B cell (primary cell): ENCODE measurements at regions not wholly inside any gene's neighbourhood (a gene's known extent, or its start where the extent isn't known, plus 50 kb on each side); places are given as distances from the start of the nearest gene placed in this dataset.

Experiments
- ATAC-seq: fragments of 200-7000 bp; cut with Tn5 transposase; one replicate; pipeline ENCODE4 v1.10.0; 2021; ENCODE audit warnings: low read depth, mild to moderate bottlenecking, moderate number of reproducible peaks, moderate library complexity
- CTCF ChIA-PET: fragments of 350-600 bp; sonication (Branson Sonifier 250); formaldehyde crosslinking; loops from one replicate; lab custom pipeline; 2021; ENCODE audit warnings: antibody characterized with exemption, inconsistent platforms; lab: Charles Lee
- POLR2A ChIA-PET: fragments of 350-600 bp; sonication (Branson Sonifier 250); formaldehyde crosslinking; loops from one replicate; lab custom pipeline; 2021; ENCODE audit warnings: antibody characterized with exemption; lab: Charles Lee
- DNase-seq: peaks from one replicate; pipeline ENCODE4 v3.0.0; 2013
- H2AFZ ChIP-seq: 2 replicates; pipeline ENCODE4 v1.6.1; 2012; ENCODE audit warnings: mild to moderate bottlenecking, low read depth, low read length; ENCODE audit not compliant: insufficient read depth, poor library complexity, severe bottlenecking
- H3K27ac ChIP-seq, 2 donors: 1 replicate in 1 of 2; 2 replicates in 1 of 2; pipeline ENCODE4 v1.5.1; 2012 to 2013; ENCODE audit warnings: low read length in 2 of 2, mild to moderate bottlenecking in 2 of 2, moderate library complexity in 1 of 2
- H3K27me3 ChIP-seq, 4 experiments: fragments of 200-600 bp in 1 of 4; sonication (generic) in 1 of 4; replicated peaks in 1 of 4; 1 replicate in 2 of 4; 2 replicates in 2 of 4; pipeline versions ENCODE4 v1.6.1 to v1.7.0; 2013 to 2016; ENCODE audit warnings: low read length in 3 of 4, mild to moderate bottlenecking in 2 of 4, mixed read lengths in 1 of 4, moderate library complexity in 1 of 4; ENCODE audit not compliant: insufficient read depth in 4 of 4, control insufficient read depth in 3 of 4; ENCODE audit errors: control extremely low read depth in 1 of 4
- H3K36me3 ChIP-seq, 2 experiments: replicated peaks in 1 of 2; 1 replicate in 1 of 2; 2 replicates in 1 of 2; pipeline versions ENCODE4 v1.6.1 to v1.7.1; 2013; ENCODE audit warnings: low read length in 1 of 2; ENCODE audit not compliant: insufficient read depth in 2 of 2, control insufficient read depth in 1 of 2; ENCODE audit errors: control extremely low read depth in 1 of 2, extremely low read depth in 1 of 2
- H3K4me1 ChIP-seq, 2 donors: fragments of 200-600 bp in 1 of 2; sonication (generic) in 1 of 2; 1 replicate in 1 of 2; 2 replicates in 1 of 2; pipeline versions ENCODE4 v1.5.1 to v1.6.1; 2013 to 2017; ENCODE audit warnings: low read length in 2 of 2; ENCODE audit not compliant: control insufficient read depth in 2 of 2, insufficient read depth in 2 of 2
- H3K4me2 ChIP-seq: replicated peaks from 2 replicates; pipeline ENCODE3; 2012; ENCODE audit warnings: mild to moderate bottlenecking, low read depth, low read length; ENCODE audit not compliant: poor library complexity, severe bottlenecking
- H3K4me3 ChIP-seq, 5 experiments: fragments of 200-600 bp in 1 of 5; sonication (generic) in 1 of 5; 1 replicate in 3 of 5; 2 replicates in 2 of 5; pipeline versions ENCODE4 v1.5.1 to v1.7.0; 2011 to 2016; ENCODE audit warnings: low read length in 4 of 5, mild to moderate bottlenecking in 4 of 5, low read depth in 2 of 5, control low read depth in 1 of 5, moderate library complexity in 1 of 5; ENCODE audit not compliant: insufficient read depth in 1 of 5; ENCODE audit errors: control extremely low read depth in 1 of 5, extremely low read depth in 1 of 5
- H3K79me2 ChIP-seq: fragments of 200-600 bp; sonication (generic); one replicate; pipeline ENCODE4 v1.6.0; 2016; ENCODE audit warnings: low read length; ENCODE audit not compliant: control insufficient read depth, insufficient read depth
- H3K9ac ChIP-seq: fragments of 200-600 bp; sonication (generic); 2 replicates; pipeline ENCODE4 v1.6.1; 2017; ENCODE audit warnings: mild to moderate bottlenecking, low read length, moderate library complexity
- H3K9me3 ChIP-seq, 3 donors: one replicate each; pipeline versions ENCODE4 v1.6.1 to v1.7.1; 2013; ENCODE audit warnings: low read length in 2 of 3; ENCODE audit not compliant: control insufficient read depth in 2 of 3, insufficient read depth in 1 of 3; ENCODE audit errors: control extremely low read depth in 1 of 3
- H4K20me1 ChIP-seq: 2 replicates; pipeline ENCODE4 v1.6.0; 2012; ENCODE audit warnings: mild to moderate bottlenecking, low read length; ENCODE audit not compliant: insufficient read depth, control insufficient read depth, poor library complexity, severe bottlenecking
- H3K27ac Mint-ChIP-seq: one replicate; pipeline ENCODE4 v1.8.0; 2021; ENCODE audit warnings: mixed read lengths
- H3K27me3 Mint-ChIP-seq: one replicate; pipeline ENCODE4 v1.8.0; 2021; ENCODE audit warnings: mixed read lengths
- H3K4me1 Mint-ChIP-seq: one replicate; pipeline ENCODE4 v1.8.0; 2021; ENCODE audit warnings: mixed read lengths
- H3K4me3 Mint-ChIP-seq: one replicate; pipeline ENCODE4 v1.8.0; 2021; ENCODE audit warnings: mixed read lengths
- H3K9me3 Mint-ChIP-seq: one replicate; pipeline ENCODE4 v1.8.0; 2022; ENCODE audit warnings: mixed read lengths; ENCODE audit not compliant: insufficient read depth
- EZH2 ChIP-seq: IDR thresholded peaks from 2 replicates; pipeline ENCODE4 v1.6.1; 2012; ENCODE audit warnings: borderline replicate concordance, low read depth, mild to moderate bottlenecking, moderate library complexity, low read length; ENCODE audit not compliant: insufficient read depth, poor library complexity, severe bottlenecking
- WGBS: methylation state at CpG from one replicate; pipeline ENCODE4 v1.1.5; 2013; ENCODE audit warnings: missing lambda C conversion rate; ENCODE audit not compliant: insufficient coverage; 5-methylcytosine and 5-hydroxymethylcytosine counted together
- intact Hi-C: fragments of 100-400 bp; cut with micrococcal nuclease; formaldehyde crosslinking; loops from one replicate; pipeline ENCODE4 v1.10.0; 2022
- TF ChIP-seq, protein P1 (sequence below): fragments of 200-600 bp; IDR thresholded peaks from one replicate; pipeline ENCODE4 v1.8.0; 2022; ENCODE audit warnings: antibody characterized with exemption, mild to moderate bottlenecking

DNA sequence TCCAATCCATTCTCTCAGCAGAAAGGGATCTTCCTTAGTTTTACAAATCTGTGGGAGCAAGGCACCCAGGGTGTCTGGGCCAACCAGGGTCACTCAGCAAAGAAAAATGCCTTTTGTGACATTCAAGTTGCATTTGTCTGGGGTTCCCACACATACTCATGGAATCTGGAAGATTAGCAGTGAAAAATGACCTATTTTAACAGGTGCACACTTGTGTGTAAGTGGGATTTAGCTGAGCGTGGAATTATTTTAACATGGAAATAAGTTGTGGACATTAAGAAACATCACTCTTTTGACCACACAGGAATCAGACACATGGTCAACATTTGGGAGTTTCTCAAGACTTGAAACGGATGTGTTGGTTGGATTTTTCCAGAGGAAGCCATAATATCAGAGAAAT lies 234.9 kb downstream of the OPA1 start:
- Mint-ChIP-seq H3K4me3 (no peak overlapping the region), H3K27ac (no peak overlapping the region), H3K27me3 (peaks cover 12% of the 10 kb centered on the region), H3K4me1 (peaks cover 19% of the 10 kb centered on the region), H3K9me3 (no peaks in the 10 kb centered on the region)
- Histone ChIP-seq H3K9ac (no peak overlapping the region), H3K36me3 (no peaks in the 10 kb centered on the region), H4K20me1 (no peaks in the 10 kb centered on the region), H3K4me3 (no peak overlapping the region), H3K27me3 (no peaks in the 10 kb centered on the region), H3K9me3 (no peaks in the 10 kb centered on the region), H3K4me1 (peaks cover 14 to 20% of the 10 kb centered on the region in 2 donors), H3K79me2 (no peaks in the 10 kb centered on the region), H2AFZ (no peak overlapping the region), H3K27ac (no peak overlapping the region), H3K4me2 (no peak overlapping the region)
- ATAC-seq (no peak), DNase-seq (no peak)
- intact Hi-C loops, result no loop called here
- ChIA-PET CTCF (no interaction called here), POLR2A (no interaction called here)
- no peak for TF ChIP-seq EZH2
- TF ChIP-seq, protein P1, sequence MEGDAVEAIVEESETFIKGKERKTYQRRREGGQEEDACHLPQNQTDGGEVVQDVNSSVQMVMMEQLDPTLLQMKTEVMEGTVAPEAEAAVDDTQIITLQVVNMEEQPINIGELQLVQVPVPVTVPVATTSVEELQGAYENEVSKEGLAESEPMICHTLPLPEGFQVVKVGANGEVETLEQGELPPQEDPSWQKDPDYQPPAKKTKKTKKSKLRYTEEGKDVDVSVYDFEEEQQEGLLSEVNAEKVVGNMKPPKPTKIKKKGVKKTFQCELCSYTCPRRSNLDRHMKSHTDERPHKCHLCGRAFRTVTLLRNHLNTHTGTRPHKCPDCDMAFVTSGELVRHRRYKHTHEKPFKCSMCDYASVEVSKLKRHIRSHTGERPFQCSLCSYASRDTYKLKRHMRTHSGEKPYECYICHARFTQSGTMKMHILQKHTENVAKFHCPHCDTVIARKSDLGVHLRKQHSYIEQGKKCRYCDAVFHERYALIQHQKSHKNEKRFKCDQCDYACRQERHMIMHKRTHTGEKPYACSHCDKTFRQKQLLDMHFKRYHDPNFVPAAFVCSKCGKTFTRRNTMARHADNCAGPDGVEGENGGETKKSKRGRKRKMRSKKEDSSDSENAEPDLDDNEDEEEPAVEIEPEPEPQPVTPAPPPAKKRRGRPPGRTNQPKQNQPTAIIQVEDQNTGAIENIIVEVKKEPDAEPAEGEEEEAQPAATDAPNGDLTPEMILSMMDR, result no peak
- no CpG with 5 or more reads among the region's 2 CpGs for WGBS

DNA sequence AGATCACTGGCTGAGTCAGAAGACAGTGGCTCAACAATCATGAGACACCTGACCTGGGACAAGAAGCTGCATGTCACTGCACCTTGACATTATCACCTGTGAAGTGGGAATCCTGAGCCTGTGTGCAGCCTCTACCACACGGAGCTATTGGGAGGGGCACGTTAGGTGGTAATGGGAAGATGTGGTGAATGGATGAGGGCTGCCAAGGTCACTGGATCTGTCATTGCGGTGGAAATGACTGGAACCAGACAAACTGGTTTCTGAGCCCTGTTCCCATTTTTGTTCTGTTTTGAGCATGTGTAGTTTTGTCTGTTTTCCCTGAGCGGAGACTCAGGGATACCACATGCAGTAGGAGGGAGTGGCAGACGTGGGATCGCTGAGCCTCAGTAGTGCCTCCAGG lies 235.5 kb downstream of the OPA1 start:
- Histone ChIP-seq H4K20me1 (no peaks in the 10 kb centered on the region), H3K4me2 (no peak overlapping the region), H3K27ac (no peak overlapping the region), H3K79me2 (no peaks in the 10 kb centered on the region), H3K4me3 (no peak overlapping the region), H3K9ac (no peak overlapping the region), H2AFZ (no peak overlapping the region), H3K27me3 (no peaks in the 10 kb centered on the region), H3K4me1 (peaks cover 14 to 23% of the 10 kb centered on the region in 2 donors), H3K9me3 (no peaks in the 10 kb centered on the region), H3K36me3 (no peaks in the 10 kb centered on the region)
- DNase-seq, result no peak
- ChIA-PET CTCF (no interaction called here), POLR2A (no interaction called here)
- no peak for ATAC-seq
- Mint-ChIP-seq H3K27ac (no peak overlapping the region), H3K4me1 (peaks cover 25% of the 10 kb centered on the region), H3K9me3 (no peaks in the 10 kb centered on the region), H3K4me3 (no peak overlapping the region), H3K27me3 (peaks cover 9% of the 10 kb centered on the region)
- TF ChIP-seq EZH2, result no peak
- TF ChIP-seq, protein P1, result no peak
- intact Hi-C loops, result no loop called here
- WGBS, result 96% methylated on average over 6 of the region's 6 CpGs
